LNCAP (cell line): ENCODE measurements at regions not wholly inside any gene's neighbourhood (a gene's known extent, or its start where the extent isn't known, plus 50 kb on each side); places are given as distances from the start of the nearest gene placed in this dataset.

ENCODE experiments used
- TF ChIP-seq, protein P1 (sequence below): fragments of 450-650 bp; IDR thresholded peaks from 2 replicates; pipeline ENCODE4 v1.5.1; 2017; ENCODE audit warnings: mild to moderate bottlenecking

DNA sequence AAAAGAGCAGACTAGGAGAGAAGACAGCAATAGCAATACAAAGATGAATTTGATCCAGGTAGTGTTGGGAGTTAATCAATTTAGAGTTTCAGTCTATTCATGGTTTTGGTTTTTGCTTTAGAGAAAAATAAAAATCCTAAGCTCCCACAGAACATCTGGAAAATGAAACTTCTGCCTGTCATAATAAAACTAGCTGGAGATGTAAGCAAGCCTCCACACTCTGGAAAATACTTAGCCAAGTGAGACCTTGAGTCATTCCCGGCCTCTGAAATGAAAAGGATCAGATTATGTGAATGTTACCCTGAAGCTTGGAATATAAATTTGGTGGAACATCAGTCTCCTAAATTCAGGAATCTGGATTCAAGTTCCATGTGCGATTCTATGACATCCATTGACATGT, 485.6 kb upstream of the SPRED2 start:
- TF ChIP-seq, protein P1, sequence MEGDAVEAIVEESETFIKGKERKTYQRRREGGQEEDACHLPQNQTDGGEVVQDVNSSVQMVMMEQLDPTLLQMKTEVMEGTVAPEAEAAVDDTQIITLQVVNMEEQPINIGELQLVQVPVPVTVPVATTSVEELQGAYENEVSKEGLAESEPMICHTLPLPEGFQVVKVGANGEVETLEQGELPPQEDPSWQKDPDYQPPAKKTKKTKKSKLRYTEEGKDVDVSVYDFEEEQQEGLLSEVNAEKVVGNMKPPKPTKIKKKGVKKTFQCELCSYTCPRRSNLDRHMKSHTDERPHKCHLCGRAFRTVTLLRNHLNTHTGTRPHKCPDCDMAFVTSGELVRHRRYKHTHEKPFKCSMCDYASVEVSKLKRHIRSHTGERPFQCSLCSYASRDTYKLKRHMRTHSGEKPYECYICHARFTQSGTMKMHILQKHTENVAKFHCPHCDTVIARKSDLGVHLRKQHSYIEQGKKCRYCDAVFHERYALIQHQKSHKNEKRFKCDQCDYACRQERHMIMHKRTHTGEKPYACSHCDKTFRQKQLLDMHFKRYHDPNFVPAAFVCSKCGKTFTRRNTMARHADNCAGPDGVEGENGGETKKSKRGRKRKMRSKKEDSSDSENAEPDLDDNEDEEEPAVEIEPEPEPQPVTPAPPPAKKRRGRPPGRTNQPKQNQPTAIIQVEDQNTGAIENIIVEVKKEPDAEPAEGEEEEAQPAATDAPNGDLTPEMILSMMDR = no peak

DNA sequence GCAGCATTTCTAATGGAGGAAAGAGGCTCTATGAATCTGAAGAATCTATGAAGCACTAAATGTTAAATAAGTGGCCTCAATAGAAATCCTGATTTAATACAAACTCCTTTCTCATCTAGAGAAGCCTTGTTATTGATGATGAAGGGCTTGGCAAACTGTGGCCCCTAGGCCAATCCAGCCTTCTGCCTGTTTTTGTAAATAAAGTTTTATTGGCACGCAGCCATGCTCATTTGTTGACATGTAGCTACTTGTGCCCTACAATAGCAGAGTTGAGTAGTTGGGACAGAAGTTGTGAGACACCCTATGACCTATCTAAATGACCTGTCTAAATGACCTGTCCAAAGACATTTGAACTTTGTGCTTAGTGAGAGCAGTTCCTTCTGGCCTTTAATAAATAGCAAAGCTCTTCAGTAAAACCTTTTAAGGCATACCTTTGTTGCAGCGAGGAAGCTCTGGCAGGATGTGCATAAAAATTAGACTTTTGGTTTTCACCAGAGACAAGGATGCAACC, 484.4 kb upstream of the SPRED2 start:
- TF ChIP-seq, protein P1 = no peak

DNA sequence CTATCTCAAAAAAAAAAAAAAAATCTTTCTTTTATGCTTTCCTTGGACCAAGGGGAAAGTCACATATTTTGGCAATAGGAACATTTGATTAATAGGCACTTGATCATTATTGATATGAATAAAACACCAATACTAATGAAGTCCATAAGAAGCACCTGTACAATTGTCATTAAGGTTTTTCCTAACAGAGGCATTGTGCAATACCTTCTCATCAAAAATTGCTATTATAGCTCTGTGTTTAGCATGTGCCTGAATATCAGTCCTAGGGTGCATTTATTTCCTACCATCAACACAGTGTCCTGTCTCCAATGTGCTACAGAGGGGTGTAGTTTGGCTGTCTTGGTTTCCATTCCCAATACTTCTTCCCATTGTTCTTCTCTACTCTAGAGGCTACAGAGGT, 483.8 kb upstream of the SPRED2 start:
- TF ChIP-seq, protein P1 = no peak

DNA sequence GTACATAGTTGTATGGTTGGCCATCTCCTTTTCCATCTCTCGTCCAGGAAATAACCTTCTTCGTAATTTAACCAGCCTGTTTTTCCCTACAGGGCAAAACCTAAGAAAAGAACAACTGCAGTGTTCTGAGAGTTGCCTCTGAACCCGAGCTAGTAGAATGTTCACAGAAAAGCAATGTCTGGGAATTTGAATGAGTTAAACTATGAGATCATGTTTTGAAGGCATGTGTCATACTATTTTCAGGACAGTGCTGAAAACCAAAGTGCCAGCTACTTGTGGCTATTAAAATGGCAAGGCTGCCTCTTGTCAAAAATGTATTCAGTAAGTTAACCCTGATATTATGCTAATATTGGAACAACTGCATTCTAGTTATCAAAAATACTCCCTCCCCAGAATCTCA, 482.9 kb upstream of the SPRED2 start:
- TF ChIP-seq, protein P1 = no peak

DNA sequence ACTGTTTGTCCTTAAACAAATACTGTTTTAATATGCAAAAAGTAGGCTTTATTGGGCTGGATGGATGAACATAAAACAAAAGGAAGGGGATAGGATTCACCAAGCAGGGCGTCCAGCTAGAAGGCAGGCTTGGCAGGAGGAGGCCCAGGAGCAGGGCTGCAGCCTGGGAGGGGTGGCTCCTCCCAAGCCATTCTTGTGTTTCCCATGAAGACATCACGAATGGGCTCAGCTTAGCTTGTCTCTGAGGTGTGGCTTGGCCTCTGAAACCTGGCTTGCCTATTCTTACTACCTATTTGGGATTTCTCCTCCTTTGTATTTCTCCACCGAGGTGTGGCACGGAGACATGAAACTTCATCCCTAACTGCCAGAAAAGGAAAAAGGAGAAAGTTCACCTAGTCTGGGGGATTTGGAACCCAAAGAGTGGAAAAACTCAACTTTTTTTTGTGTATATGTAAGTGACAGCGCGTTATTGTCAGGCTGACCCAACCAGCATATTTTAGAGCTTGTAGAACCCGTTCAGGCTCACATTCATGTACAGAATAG, 481.9 kb upstream of the SPRED2 start:
- TF ChIP-seq, protein P1 = no peak

DNA sequence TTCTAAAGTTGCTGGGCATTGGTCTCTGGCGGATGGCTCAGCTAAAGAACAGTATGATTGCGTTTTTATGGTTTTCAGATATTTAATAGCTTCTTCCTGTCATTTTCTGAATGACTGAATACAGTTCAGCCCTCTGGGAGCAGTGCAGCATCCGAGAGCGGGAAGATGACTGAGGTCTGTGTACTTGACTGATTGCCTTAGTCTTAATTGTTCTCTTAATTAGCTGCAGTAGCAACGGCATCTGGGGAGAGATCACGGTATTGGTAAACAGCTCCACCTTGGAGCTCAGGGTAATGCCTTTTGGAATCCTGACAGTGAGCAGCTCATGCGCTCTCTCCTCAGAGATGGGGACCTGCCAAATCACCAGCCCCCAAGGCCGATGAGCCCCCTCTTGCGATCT, 481.4 kb upstream of the SPRED2 start:
- TF ChIP-seq, protein P1 = no peak

DNA sequence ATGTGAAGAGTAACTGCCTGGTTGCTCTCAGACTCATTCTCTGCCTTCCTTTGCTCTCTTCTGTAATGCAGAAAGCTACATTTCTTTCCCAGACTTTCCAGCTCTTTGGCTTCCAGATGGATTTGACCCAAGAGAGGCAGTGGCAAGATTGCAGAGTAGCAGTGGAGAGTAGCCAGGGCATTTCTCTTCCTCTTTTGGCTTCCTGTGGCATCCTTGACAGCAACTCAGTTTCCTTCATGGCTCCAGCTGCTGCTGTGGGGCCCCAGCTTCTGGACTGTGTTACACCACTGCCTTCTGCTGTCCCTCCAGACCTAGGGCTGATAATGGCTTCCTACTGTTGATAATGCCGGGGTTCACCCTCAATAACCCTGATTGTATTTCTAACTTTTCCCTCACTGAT, 469.4 kb upstream of the SPRED2 start:
- TF ChIP-seq, protein P1 = no peak

DNA sequence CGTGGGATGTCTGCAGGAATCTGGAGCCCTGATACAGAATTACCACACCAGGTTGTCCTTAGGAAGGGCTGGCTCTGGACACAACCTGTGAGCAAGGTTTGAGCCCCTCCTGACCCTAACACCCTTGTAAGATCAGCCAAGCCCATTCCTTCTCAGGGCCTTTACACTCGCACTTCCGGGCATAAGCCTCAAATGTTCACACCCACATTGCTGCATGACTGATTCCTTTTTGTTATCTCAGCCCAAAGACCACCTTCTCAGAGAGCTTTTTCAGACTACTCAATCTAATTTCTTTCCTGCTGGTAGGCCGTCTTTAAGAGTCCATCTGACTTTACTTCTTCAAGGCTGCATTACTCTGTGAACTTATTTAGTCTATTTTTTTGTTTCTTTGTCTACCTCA, 464.0 kb upstream of the SPRED2 start:
- TF ChIP-seq, protein P1 = no peak
